HG02884 (cell line): ENCODE measurements at regions not wholly inside any gene's neighbourhood (a gene's known extent, or its start where the extent isn't known, plus 50 kb on each side); places are given as distances from the start of the nearest gene placed in this dataset.

Source experiments
- ATAC-seq: cut with Tn5 transposase; IDR thresholded peaks from one replicate; pipeline ENCODE4 v1.9.1; 2021; ENCODE audit warnings: mild to moderate bottlenecking, moderate library complexity; ENCODE audit not compliant: unreplicated experiment

DNA sequence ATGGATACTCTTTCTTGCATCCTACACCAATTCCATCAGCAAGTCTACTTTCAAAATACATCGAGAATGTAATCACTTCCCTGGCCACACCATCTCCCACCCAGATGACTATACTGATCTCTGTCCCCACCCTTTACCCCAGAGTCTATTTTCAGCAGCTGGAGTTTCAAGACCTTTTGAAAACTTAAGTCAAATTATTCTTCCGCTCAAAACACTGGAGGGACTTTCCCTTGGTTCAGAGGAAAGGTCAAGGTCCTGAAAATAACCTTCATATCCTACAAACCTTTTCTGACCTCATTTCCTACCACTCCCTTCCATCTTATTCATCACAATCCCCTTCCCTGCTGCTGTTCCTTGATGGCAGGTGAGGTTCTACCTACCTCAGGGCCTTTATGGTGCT is 58.8 kb upstream of the LYPD6 start:
- peak; percentile 92 for ATAC-seq

DNA sequence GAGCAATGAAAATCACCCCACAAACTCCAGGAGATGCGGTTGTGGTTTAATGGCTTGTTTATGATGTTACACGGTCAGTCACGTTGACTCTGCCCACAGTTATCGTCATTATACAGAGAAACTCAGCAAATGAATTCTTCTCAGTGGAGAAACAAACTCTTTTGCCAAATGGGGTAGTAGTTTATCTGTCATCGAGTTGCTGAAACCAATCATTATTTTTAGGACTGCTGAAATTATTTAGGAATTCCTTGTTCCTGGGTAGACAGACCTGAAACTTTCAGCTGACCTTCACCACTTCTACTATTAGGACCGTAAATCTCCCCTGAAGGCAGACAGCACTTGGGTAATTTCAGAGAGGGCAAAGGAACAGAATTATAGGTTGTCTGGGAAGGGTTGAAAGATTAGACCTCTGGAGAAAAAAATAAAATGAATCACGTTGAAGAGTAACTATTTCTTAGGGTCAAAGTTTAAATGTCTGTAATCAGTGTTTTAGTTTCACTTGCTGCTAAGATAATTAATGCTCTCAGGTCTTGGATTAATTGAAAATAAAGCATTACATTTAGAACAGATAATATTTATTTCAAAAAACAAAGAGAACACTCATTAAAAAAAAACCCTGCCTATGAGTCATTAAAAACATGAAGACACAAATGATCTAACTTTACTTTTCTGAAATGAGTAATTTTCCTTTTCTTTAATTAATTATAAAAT is 52.1 kb upstream of the LYPD6 start:
- ATAC-seq, result no peak

DNA sequence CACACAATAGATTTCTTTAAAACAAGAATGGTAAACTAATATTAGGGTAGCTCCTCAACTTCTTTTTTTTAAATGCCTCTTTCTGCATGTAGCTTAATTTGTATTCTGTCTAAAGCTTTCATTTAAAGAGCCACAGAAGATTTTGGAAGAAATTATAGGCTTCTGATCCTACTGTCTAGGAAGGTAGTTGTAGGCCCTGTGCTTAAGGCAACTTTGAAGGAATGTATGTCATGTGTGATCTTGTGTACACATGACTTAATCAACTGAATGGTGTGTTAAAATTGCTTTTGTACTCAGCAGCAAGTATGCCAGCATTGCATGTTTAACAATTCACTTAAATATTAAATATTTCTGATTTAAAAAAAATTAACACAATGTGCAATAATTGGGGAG is 51.5 kb upstream of the LYPD6 start:
- ATAC-seq, result no peak
